Esophagus (tissue), 2 donors: ENCODE measurements at regions not wholly inside any gene's neighbourhood (a gene's known extent, or its start where the extent isn't known, plus 50 kb on each side); places are given as distances from the start of the nearest gene placed in this dataset.

Source experiments
- H3K27ac ChIP-seq, 2 donors: one replicate each; pipeline ENCODE4 v1.5.1; 2013; ENCODE audit warnings: low read depth in 2 of 2, mild to moderate bottlenecking in 2 of 2, inconsistent platforms in 1 of 2, low read length in 1 of 2, moderate library complexity in 1 of 2
- H3K27me3 ChIP-seq, 2 donors: one replicate each; pipeline ENCODE4 v1.6.1; 2013; ENCODE audit warnings: low read length in 2 of 2, control low read depth in 1 of 2, mild to moderate bottlenecking in 1 of 2; ENCODE audit not compliant: insufficient read depth in 2 of 2, control insufficient read depth in 1 of 2
- H3K36me3 ChIP-seq, 2 donors: one replicate each; pipeline ENCODE4 v1.6.1; 2013; ENCODE audit warnings: low read length in 1 of 2; ENCODE audit not compliant: control insufficient read depth in 2 of 2, insufficient read depth in 2 of 2
- H3K4me1 ChIP-seq, 2 donors: one replicate each; pipeline ENCODE4 v1.6.1; 2013; ENCODE audit warnings: low read length in 1 of 2; ENCODE audit not compliant: control insufficient read depth in 2 of 2, insufficient read depth in 2 of 2
- H3K4me3 ChIP-seq, 2 donors: one replicate each; pipeline ENCODE4 v1.5.1; 2013; ENCODE audit warnings: low read length in 2 of 2, mild to moderate bottlenecking in 2 of 2, low read depth in 1 of 2, moderate library complexity in 1 of 2
- H3K9me3 ChIP-seq, 2 donors: one replicate each; pipeline ENCODE4 v1.6.1; 2013; ENCODE audit warnings: mild to moderate bottlenecking in 2 of 2, low read depth in 1 of 2, low read length in 1 of 2, moderate library complexity in 1 of 2; ENCODE audit not compliant: control insufficient read depth in 2 of 2, insufficient read depth in 1 of 2
- WGBS, 2 donors: extraction: QIAGEN DNeasy Blood & Tissue Kit; methylation state at CpG; one replicate each; pipeline ENCODE4 v1.1.7; 2013; 5-methylcytosine and 5-hydroxymethylcytosine counted together
- donor health status: healthy with polysubstance abuse.
- donor health status: Bipolar disorder and iron deficiency.

DNA sequence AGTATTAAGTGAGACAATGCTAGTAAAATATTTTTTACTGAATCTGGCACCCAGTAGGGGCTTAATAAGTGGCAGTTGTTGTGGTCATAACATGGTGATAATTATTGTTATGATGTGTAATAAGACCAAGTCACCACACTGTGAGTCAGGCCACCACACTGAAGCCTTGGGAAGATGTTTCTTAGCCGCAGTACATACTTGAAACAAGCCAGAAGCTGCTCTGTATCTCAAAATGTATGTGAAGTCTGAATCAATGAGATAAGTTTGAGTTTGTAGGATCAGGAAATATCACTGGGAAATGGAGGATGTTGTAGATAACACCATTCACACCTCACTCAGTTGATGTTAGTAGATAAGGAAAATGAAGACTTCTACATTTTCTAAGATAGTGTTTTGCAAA lies 51.3 kb upstream of the PTPN3 start:
- Histone ChIP-seq H3K27ac (no peak overlapping the region), H3K4me3 (no peak overlapping the region), H3K36me3 (no peaks in the 10 kb centered on the region), H3K4me1 (peaks cover 0 to 2% of the 10 kb centered on the region in 2 donors), H3K27me3 (no peaks in the 10 kb centered on the region), H3K9me3 (peaks cover 2% of the 10 kb centered on the region in 2 donors)
- WGBS, 2 donors, result 74 to 82% methylated on average over 1 of the region's 1 CpG

DNA sequence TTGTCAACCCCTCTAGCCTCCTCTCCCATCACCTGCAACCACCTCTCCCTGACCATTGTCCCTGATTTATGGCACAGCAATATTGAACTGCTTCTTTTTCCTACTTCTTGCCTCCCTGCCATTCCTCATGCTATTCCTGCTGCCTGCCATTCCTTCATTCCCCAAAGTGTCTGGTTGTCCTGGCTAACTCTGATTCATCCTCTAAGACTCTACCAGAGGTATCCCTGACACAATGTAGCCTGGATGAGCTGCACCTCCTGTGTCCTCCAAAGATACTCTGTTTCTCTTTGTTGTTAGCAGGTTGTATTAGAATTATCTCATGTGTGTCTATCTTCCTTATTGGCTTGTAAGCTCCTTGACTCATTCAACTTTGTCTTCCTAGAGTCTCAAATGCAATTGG lies 53.5 kb upstream of the PTPN3 start:
- H3K27me3 ChIP-seq, result no peaks in the 10 kb centered on the region
- peaks cover 2% of the 10 kb centered on the region in 2 donors for H3K9me3 ChIP-seq
- no peak overlapping the region for H3K27ac ChIP-seq
- H3K4me1 ChIP-seq, result peaks cover 0 to 4% of the 10 kb centered on the region in 2 donors
- no peaks in the 10 kb centered on the region for H3K36me3 ChIP-seq
- no peak overlapping the region for H3K4me3 ChIP-seq

DNA sequence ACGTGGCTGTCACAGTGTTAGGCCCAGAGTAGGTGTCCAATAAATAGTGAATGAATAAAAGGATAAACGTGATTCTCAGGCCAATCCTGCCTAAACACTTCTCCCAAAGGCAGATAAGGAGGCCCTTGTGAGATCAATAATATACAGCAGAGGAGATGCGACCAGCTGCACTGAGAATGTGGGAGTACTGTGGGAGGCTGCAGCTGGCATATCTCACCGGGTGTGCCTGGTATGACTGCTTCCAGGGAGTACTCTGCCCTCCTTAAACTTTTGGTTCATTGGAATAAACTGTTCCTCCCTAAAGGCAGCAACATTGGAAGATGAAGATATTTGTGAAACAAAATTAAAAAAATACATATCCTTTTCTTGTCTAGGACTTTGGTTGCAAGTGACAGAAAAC lies 57.1 kb upstream of the PTPN3 start:
- H3K27ac ChIP-seq, result peak overlapping the region in 1 of 2 donors; percentile 41
- 55 to 59% methylated on average over 4 of the region's 4 CpGs for WGBS, 2 donors

DNA sequence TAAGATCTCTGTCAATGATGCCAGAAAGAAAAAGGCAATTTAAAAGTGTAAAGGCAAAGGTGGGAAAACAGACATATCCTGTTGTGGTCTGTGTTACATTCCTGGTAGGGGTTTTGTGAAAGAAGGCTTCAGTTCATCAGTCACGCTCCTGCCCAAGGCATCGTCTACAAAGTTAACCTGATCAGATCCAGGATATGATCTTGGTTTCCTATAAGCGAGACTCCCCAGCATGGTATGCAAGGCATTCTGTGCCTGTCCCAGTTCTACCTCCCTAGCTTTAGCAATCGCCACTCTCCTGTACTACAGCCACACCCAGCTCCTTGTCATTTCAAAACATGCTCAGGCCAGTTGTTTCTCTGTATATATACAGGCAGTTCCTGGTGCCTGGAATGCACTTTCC lies 58.0 kb upstream of the PTPN3 start:
- WGBS, 2 donors, result 40 to 65% methylated on average over 4 of the region's 4 CpGs
- Histone ChIP-seq H3K4me1 (peaks cover 4 to 11% of the 10 kb centered on the region in 2 donors), H3K27me3 (no peaks in the 10 kb centered on the region), H3K27ac (peak overlapping the region; percentile 29 to 81), H3K36me3 (no peaks in the 10 kb centered on the region), H3K9me3 (no peaks in the 10 kb centered on the region), H3K4me3 (no peak overlapping the region)

More for the DNA sequence above, 57.1 kb upstream of the PTPN3 start:
- no peaks in the 10 kb centered on the region for H3K36me3 ChIP-seq
- H3K27me3 ChIP-seq, result no peaks in the 10 kb centered on the region
- H3K4me1 ChIP-seq, result peaks cover 4 to 11% of the 10 kb centered on the region in 2 donors
- no peaks in the 10 kb centered on the region for H3K9me3 ChIP-seq
- H3K4me3 ChIP-seq, result no peak overlapping the region

DNA sequence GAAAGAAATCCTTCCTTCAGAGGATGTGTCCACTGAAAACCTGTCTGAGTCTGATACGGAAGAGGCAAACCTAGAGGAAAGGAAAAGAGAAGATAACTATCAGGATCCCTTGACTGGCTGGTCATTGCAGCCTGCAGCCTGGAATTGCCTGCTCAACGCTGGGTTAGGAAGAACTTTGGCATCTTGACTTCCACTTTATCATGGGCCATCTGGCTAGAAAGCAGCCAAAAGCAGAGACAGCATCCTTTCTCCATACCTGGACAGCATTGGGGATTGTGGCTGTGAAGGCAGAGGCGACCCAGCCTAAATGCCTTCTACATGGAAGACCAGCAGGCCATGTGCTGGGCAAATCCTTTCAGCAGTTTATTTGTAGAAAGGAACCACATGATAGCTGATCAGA lies 58.7 kb upstream of the PTPN3 start:
- 63 to 66% methylated on average over 3 of the region's 3 CpGs for WGBS, 2 donors
- H3K9me3 ChIP-seq, result no peaks in the 10 kb centered on the region
- H3K36me3 ChIP-seq, result no peaks in the 10 kb centered on the region
- H3K27me3 ChIP-seq, result no peaks in the 10 kb centered on the region
- H3K4me1 ChIP-seq, result peaks cover 4 to 9% of the 10 kb centered on the region in 2 donors
- H3K27ac ChIP-seq, result peak overlapping the region in 1 of 2 donors; percentile 30
- no peak overlapping the region for H3K4me3 ChIP-seq

DNA sequence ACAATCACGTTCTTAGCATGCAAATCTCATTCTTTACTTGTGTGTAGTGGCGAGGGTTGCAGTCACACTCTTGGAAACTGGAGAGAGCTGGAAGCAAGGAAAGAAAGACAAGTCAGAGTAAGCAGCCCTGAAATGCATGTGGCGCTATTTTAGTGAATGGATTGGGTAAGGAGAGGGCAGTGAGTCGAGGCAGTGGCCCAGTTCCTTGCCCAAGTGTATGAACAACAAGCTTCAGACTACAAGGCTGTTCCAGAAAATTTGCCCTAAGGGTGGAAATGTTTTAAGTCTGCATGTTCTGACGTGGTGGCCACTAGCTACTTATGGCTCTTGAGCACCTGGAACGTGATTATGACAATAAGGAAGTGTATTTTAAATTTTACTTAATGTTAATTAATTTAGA lies 59.4 kb upstream of the PTPN3 start:
- no peaks in the 10 kb centered on the region for H3K36me3 ChIP-seq
- H3K4me3 ChIP-seq, result no peak overlapping the region
- no peaks in the 10 kb centered on the region for H3K9me3 ChIP-seq
- H3K27ac ChIP-seq, result peak overlapping the region; percentile 15 to 16
- WGBS, 2 donors, result 47 to 48% methylated on average over 6 of the region's 6 CpGs
- H3K4me1 ChIP-seq, result peaks cover 4 to 9% of the 10 kb centered on the region in 2 donors
- no peaks in the 10 kb centered on the region for H3K27me3 ChIP-seq

DNA sequence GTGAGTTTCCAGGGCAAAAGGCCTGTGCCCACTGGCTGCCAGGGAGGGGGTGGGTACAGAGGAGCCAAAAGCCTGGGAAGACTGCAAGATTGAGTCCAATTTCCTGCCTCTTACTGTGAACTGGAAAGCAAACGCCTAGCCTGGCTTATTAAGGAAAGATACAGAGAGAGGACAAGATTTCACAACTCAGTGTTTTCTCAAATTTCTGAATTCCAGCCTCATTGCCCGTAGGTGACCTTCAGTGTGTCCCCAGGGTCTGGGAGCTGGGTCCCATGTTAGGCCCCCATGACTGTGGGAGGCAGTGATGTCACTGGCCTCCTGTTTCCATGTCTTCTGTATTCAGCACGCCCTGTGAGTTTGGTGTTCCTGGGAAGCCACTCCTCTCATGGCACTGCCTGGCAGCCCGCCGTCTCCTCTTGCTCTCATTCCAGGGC lies 60.6 kb upstream of the PTPN3 start:
- Histone ChIP-seq H3K4me3 (no peak overlapping the region), H3K36me3 (no peaks in the 10 kb centered on the region), H3K27me3 (no peaks in the 10 kb centered on the region), H3K9me3 (no peaks in the 10 kb centered on the region), H3K27ac (no peak overlapping the region), H3K4me1 (peaks cover 4 to 9% of the 10 kb centered on the region in 2 donors)
- WGBS, 2 donors, result 81 to 83% methylated on average over 5 of the region's 5 CpGs

DNA sequence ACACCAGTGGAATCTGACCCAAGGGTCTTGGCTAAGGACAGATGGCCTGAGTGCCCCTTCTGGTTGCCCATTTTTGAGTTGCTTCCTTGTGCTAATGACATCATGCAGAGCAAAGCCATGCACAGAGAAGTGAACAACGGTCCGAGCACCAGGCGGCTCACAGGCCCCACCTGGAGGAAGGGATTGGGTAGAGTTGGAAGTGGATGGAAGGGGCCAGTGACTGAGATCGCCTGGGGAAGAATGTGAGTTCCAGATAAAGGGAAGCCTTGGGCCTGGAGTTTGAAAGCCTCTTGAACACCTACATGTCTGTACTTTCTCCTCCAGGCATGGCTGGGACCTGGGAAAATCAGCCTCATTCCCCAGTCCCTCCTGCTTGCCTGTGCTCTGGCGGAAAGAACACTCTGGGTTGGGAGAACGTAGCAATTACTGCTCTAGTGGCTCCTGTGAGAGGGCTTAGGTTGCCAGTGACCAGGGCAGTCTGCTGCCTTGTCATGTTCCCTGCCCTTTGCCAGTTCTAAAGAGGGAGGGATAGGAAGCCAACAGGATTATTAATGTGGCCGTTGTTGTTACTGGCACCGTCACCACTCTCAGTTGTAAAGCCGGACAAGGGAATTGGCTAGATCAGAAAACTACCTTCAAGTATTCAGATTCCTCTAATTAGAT lies 62.5 kb upstream of the PTPN3 start:
- no peak overlapping the region for H3K27ac ChIP-seq
- no peaks in the 10 kb centered on the region for H3K9me3 ChIP-seq
- 77% methylated on average over 9 of the region's 9 CpGs for WGBS, 2 donors
- H3K4me3 ChIP-seq, result no peak overlapping the region
- peaks cover 4 to 9% of the 10 kb centered on the region in 2 donors for H3K4me1 ChIP-seq
- no peaks in the 10 kb centered on the region for H3K27me3 ChIP-seq
- H3K36me3 ChIP-seq, result no peaks in the 10 kb centered on the region

DNA sequence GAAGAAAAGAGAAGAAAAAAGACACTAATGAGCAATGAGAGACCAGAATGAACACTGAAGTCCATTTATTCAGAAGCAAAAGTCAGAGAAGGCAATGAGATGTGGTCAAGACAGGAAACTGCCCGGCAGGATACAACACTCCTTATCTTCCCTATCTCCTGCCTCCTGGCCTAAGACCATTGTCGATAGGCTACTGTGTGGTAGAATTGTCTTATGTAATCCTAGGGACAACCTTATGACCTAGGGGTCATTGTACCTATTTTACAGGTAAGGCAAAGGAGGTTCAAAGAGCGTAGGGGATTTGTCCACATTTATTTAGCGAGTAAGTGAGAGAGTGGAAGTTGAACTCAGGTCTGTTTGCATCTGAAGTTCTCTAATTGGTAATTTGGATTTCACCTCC lies 63.0 kb upstream of the PTPN3 start:
- Histone ChIP-seq H3K4me3 (no peak overlapping the region), H3K4me1 (peaks cover 4 to 9% of the 10 kb centered on the region in 2 donors), H3K9me3 (no peaks in the 10 kb centered on the region), H3K36me3 (no peaks in the 10 kb centered on the region), H3K27ac (no peak overlapping the region), H3K27me3 (no peaks in the 10 kb centered on the region)
- WGBS, 2 donors, result 68 to 75% methylated on average over 4 of the region's 4 CpGs

DNA sequence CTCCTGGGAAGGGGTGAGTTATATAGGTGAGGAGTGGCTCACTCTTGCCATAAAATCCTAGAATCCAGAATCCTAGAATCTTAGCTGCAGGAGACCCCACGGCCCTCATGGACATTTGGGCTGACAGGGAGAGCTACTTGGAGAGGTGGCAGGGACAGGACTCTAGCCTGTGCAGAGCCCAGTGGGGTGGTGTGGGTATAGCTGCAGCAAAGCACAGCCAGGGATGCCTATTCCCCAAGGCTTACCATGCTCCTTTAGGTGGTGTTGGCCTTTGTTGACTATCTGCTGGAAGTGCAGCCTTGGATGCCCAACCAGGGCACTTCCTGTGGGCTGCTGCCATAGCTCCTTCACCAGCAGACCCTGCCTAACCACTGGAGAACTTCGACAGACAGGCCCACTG lies 70.0 kb upstream of the PTPN3 start:
- 87 to 90% methylated on average over 2 of the region's 2 CpGs for WGBS, 2 donors

More for the DNA sequence above, 70.0 kb upstream of the PTPN3 start:
- no peaks in the 10 kb centered on the region for H3K27me3 ChIP-seq
- no peaks in the 10 kb centered on the region for H3K36me3 ChIP-seq
- no peak overlapping the region for H3K27ac ChIP-seq
- H3K9me3 ChIP-seq, result no peaks in the 10 kb centered on the region
- no peaks in the 10 kb centered on the region for H3K4me1 ChIP-seq
- H3K4me3 ChIP-seq, result no peak overlapping the region
